ENCODE measurements at regions not wholly inside any gene's neighbourhood (a gene's known extent, or its start where the extent isn't known, plus 50 kb on each side); places are given as distances from the start of the nearest gene placed in this dataset.

DNA sequence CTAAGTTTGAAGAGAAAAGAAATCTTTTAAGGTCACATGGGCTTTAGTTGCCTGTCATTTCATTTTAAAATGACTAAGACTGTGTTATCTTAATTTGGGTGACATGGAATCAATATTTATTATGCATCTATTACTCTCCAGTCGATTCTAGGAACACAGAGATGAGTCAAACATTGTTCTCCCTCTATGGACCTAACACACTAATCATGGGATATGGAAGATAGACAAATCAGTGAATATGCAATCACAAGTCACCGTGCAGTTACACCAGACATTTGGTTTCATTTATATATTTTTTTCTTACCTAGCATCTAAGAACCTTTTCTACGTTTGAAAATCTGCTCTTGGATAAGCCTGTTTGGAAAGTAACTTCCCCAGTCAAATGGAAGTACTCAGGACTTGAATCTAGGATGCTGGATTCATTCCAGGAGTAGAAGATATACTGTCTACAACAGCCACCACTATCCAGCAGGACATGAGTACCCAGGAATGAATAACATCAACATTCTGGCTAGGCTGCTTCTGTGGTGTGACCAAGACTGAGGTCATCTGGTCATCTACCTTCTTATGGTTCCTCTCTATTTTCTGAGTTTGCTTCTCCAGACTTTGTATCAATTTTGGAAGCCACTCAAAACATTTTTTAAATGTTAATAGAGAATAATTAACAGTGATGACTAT is 902.9 kb upstream of the LRRN3 start:
- no peak for ATAC-seq

DNA sequence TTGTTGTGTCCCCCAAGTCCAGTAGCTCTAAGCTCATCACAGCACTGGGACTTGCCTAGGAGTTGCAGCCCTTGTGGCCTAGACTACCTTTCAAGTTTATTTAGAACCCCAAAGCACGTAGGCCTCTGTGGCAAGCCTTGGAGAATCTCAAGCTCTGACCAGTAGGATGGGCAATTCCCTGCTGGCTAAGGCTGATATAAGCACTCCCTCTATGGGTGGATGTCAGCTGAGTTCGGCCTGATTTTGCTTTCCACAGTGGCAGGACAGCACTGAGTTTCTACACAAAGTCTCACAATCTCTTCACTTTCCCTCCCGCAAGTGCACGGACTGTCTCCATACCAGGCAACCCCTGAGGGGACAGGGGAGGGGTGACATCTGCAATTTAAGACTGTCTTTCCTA is 886.4 kb upstream of the LRRN3 start:
- ATAC-seq, result no peak
- TF ChIP-seq, protein P1, sequence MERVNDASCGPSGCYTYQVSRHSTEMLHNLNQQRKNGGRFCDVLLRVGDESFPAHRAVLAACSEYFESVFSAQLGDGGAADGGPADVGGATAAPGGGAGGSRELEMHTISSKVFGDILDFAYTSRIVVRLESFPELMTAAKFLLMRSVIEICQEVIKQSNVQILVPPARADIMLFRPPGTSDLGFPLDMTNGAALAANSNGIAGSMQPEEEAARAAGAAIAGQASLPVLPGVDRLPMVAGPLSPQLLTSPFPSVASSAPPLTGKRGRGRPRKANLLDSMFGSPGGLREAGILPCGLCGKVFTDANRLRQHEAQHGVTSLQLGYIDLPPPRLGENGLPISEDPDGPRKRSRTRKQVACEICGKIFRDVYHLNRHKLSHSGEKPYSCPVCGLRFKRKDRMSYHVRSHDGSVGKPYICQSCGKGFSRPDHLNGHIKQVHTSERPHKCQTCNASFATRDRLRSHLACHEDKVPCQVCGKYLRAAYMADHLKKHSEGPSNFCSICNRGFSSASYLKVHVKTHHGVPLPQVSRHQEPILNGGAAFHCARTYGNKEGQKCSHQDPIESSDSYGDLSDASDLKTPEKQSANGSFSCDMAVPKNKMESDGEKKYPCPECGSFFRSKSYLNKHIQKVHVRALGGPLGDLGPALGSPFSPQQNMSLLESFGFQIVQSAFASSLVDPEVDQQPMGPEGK (CRISPR knock-in tag; IDR thresholded peaks at IDR 0.05; ENCODE audit: borderline replicate concordance), result no peak

More for the DNA sequence above, 902.9 kb upstream of the LRRN3 start:
- TF ChIP-seq ISL1 (CRISPR knock-in tag; IDR thresholded peaks at IDR 0.05) (no peak), PPARA (CRISPR knock-in tag; IDR thresholded peaks at IDR 0.05; ENCODE audit: borderline replicate concordance) (no peak), ZNF8 (CRISPR knock-in tag; IDR thresholded peaks at IDR 0.05) (no peak), ZFP3 (CRISPR knock-in tag; IDR thresholded peaks at IDR 0.05) (no peak), CSDC2 (CRISPR knock-in tag; IDR thresholded peaks at IDR 0.05) (no peak), ZFP30 (CRISPR knock-in tag; IDR thresholded peaks at IDR 0.05) (no peak)

GRCh38 chr7:110205899-110206298 is 885.0 kb upstream of the LRRN3 start:
- no peak for ATAC-seq
- TF ChIP-seq TSHZ2 (CRISPR knock-in tag; IDR thresholded peaks at IDR 0.05) (no peak), OSR1 (CRISPR knock-in tag; IDR thresholded peaks at IDR 0.05) (no peak), TOX (CRISPR knock-in tag; IDR thresholded peaks at IDR 0.05; ENCODE audit: borderline replicate concordance) (no peak), ESRRG (CRISPR knock-in tag; IDR thresholded peaks at IDR 0.05) (no peak), ZNF70 (CRISPR knock-in tag; IDR thresholded peaks at IDR 0.05) (no peak), GLIS3 (CRISPR knock-in tag; IDR thresholded peaks at IDR 0.05) (no peak), TCF4 (CRISPR knock-in tag; IDR thresholded peaks at IDR 0.05; ENCODE audit: borderline replicate concordance) (no peak), ZC3H10 (CRISPR knock-in tag; IDR thresholded peaks at IDR 0.05) (no peak), ZNF565 (CRISPR knock-in tag; conservative IDR thresholded peaks at IDR 0.05; ENCODE audit: low read depth) (no peak), ISL1 (CRISPR knock-in tag; IDR thresholded peaks at IDR 0.05) (no peak), ZNF8 (CRISPR knock-in tag; IDR thresholded peaks at IDR 0.05) (no peak)
- TF ChIP-seq, protein P2, sequence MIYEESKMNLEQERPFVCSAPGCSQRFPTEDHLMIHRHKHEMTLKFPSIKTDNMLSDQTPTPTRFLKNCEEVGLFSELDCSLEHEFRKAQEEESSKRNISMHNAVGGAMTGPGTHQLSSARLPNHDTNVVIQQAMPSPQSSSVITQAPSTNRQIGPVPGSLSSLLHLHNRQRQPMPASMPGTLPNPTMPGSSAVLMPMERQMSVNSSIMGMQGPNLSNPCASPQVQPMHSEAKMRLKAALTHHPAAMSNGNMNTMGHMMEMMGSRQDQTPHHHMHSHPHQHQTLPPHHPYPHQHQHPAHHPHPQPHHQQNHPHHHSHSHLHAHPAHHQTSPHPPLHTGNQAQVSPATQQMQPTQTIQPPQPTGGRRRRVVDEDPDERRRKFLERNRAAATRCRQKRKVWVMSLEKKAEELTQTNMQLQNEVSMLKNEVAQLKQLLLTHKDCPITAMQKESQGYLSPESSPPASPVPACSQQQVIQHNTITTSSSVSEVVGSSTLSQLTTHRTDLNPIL (CRISPR knock-in tag; IDR thresholded peaks at IDR 0.05; ENCODE audit: low read depth), result no peak
- TF ChIP-seq, protein P3, sequence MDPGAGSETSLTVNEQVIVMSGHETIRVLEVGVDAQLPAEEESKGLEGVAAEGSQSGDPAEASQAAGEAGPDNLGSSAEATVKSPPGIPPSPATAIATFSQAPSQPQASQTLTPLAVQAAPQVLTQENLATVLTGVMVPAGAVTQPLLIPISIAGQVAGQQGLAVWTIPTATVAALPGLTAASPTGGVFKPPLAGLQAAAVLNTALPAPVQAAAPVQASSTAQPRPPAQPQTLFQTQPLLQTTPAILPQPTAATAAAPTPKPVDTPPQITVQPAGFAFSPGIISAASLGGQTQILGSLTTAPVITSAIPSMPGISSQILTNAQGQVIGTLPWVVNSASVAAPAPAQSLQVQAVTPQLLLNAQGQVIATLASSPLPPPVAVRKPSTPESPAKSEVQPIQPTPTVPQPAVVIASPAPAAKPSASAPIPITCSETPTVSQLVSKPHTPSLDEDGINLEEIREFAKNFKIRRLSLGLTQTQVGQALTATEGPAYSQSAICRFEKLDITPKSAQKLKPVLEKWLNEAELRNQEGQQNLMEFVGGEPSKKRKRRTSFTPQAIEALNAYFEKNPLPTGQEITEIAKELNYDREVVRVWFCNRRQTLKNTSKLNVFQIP (CRISPR knock-in tag; IDR thresholded peaks at IDR 0.05; ENCODE audit: borderline replicate concordance, low read depth), result no peak

DNA sequence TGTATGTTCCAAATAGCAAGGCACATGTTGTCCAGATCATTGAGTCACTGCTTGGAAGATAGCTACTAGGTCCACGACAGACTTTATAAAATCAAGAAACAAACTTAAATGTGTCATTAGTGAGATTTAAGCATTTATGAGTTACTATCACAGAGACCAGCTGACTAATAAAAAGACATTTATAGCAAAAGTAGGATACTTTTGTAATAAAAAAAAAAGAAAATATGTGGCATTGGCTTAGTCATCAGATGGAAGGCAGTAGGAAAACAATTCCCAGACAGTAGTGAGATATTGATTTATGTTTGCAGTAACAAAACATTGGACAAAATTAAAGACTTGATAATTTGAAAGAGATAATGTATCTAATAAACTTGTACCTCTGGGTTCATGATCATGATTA is 881.0 kb upstream of the LRRN3 start:
- TF ChIP-seq OSR1 (CRISPR knock-in tag; IDR thresholded peaks at IDR 0.05), result no peak
- TF ChIP-seq ZNF8 (CRISPR knock-in tag; IDR thresholded peaks at IDR 0.05), result no peak
- no peak for TF ChIP-seq RARB (CRISPR knock-in tag; IDR thresholded peaks at IDR 0.05)
- TF ChIP-seq ISL1 (CRISPR knock-in tag; IDR thresholded peaks at IDR 0.05), result no peak
- TF ChIP-seq ESRRG (CRISPR knock-in tag; IDR thresholded peaks at IDR 0.05), result no peak
- no peak for TF ChIP-seq CSDC2 (CRISPR knock-in tag; IDR thresholded peaks at IDR 0.05)
- TF ChIP-seq, protein P3 (CRISPR knock-in tag; IDR thresholded peaks at IDR 0.05; ENCODE audit: borderline replicate concordance, low read depth), result no peak
- no peak for TF ChIP-seq ZFP30 (CRISPR knock-in tag; IDR thresholded peaks at IDR 0.05)
- no peak for TF ChIP-seq ZC3H10 (CRISPR knock-in tag; IDR thresholded peaks at IDR 0.05)
- TF ChIP-seq SNAI2 (CRISPR knock-in tag; IDR thresholded peaks at IDR 0.05), result no peak
- no peak for TF ChIP-seq GLIS3 (CRISPR knock-in tag; IDR thresholded peaks at IDR 0.05)
- no peak for TF ChIP-seq ARNTL (CRISPR knock-in tag; IDR thresholded peaks at IDR 0.05; ENCODE audit: borderline replicate concordance, low read depth)
- TF ChIP-seq TOX (CRISPR knock-in tag; IDR thresholded peaks at IDR 0.05; ENCODE audit: borderline replicate concordance), result no peak
- no peak for TF ChIP-seq ZNF70 (CRISPR knock-in tag; IDR thresholded peaks at IDR 0.05)
- TF ChIP-seq PPARA (CRISPR knock-in tag; IDR thresholded peaks at IDR 0.05; ENCODE audit: borderline replicate concordance), result no peak
- TF ChIP-seq, protein P2 (CRISPR knock-in tag; IDR thresholded peaks at IDR 0.05; ENCODE audit: low read depth), result no peak
- no peak for TF ChIP-seq TCF4 (CRISPR knock-in tag; IDR thresholded peaks at IDR 0.05; ENCODE audit: borderline replicate concordance)
- no peak for TF ChIP-seq ZNF565 (CRISPR knock-in tag; conservative IDR thresholded peaks at IDR 0.05; ENCODE audit: low read depth)
- no peak for ATAC-seq

Measured in SK-N-SH treated with all-trans-retinoic acid at 6 μM for 48 hours (cell line).